ENCODE measurements at regions not wholly inside any gene's neighbourhood (a gene's known extent, or its start where the extent isn't known, plus 50 kb on each side); places are given as distances from the start of the nearest gene placed in this dataset.

DNA sequence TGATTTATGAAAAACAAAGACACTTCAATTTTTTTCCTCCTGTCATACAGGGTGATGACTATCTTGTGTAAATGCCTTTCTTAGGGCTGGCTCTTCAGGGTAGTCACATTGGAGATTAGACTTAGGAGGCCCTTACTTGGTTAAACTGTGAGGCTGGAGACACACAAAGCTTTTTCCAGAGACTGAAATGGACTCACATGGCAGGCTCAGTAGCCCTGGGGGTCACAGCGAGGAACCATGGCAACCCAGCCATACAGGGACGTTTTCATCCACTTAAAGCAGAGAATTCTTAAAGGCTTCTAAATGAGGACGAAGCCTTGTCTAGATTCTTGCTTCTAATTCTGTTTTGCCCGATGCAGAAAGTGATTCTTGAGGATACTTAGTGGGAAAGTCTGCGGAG is 57.3 kb upstream of the ZDBF2 start:
- no peaks in the 10 kb centered on the region for H3K36me3 ChIP-seq (ENCODE audit: control insufficient read depth in 2 of 2, extremely low read depth in 1 of 2, insufficient read depth in 2 of 2, low read length in 2 of 2)
- H3K27me3 ChIP-seq (ENCODE audit: control insufficient read depth in 2 of 2, insufficient read depth in 2 of 2, low read length in 2 of 2), result peaks cover 2 to 16% of the 10 kb centered on the region in 2 experiments
- dilution Hi-C loops (cut with MboI; ENCODE audit: extremely low pct_ligation_motif_present, low sequenced_read_pairs), result no loop called here
- H3K27ac ChIP-seq (ENCODE audit: insufficient read depth, low read depth, low read length), result no peak overlapping the region
- no peak overlapping the region for H3K4me2 ChIP-seq (ENCODE audit: insufficient read depth, low read length)
- H3K9me3 ChIP-seq (replicated peaks; ENCODE audit: control insufficient read depth, insufficient read depth, low read length), result no peaks in the 10 kb centered on the region
- no TSS peak for BruUV-seq (replicated peaks)
- no peak overlapping the region for H2AFZ ChIP-seq (ENCODE audit: low read depth, low read length)
- H3K4me3 ChIP-seq (replicated peaks in 1 of 3; ENCODE audit: insufficient read depth in 1 of 3, low read depth in 1 of 3, low read length in 3 of 3), result no peak overlapping the region
- FAIRE-seq, result no peak
- H4K20me1 ChIP-seq (replicated peaks; ENCODE audit: control insufficient read depth, extremely low read depth, insufficient read depth, low read length), result no peaks in the 10 kb centered on the region
- no peak for TF ChIP-seq POLR2A (IDR thresholded peaks at IDR 0.05; ENCODE audit: low read depth, low read length)
- TF ChIP-seq, protein P1, sequence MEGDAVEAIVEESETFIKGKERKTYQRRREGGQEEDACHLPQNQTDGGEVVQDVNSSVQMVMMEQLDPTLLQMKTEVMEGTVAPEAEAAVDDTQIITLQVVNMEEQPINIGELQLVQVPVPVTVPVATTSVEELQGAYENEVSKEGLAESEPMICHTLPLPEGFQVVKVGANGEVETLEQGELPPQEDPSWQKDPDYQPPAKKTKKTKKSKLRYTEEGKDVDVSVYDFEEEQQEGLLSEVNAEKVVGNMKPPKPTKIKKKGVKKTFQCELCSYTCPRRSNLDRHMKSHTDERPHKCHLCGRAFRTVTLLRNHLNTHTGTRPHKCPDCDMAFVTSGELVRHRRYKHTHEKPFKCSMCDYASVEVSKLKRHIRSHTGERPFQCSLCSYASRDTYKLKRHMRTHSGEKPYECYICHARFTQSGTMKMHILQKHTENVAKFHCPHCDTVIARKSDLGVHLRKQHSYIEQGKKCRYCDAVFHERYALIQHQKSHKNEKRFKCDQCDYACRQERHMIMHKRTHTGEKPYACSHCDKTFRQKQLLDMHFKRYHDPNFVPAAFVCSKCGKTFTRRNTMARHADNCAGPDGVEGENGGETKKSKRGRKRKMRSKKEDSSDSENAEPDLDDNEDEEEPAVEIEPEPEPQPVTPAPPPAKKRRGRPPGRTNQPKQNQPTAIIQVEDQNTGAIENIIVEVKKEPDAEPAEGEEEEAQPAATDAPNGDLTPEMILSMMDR (IDR thresholded peaks at IDR 0.05; ENCODE audit: extremely low read depth in 1 of 2, insufficient read depth in 1 of 2, low read depth in 1 of 2, low read length in 2 of 2), result no peak
- TF ChIP-seq FOS (IDR thresholded peaks at IDR 0.05; ENCODE audit: borderline replicate concordance, insufficient read depth, low read length), result no peak
- TF ChIP-seq EZH2 (IDR thresholded peaks at IDR 0.05; ENCODE audit: borderline replicate concordance, low read depth, low read length, severe bottlenecking), result no peak
- no peak for TF ChIP-seq GATA2 (IDR thresholded peaks at IDR 0.05; ENCODE audit: insufficient read depth, insufficient read length, low read depth, low read length)
- TF ChIP-seq, protein P2, sequence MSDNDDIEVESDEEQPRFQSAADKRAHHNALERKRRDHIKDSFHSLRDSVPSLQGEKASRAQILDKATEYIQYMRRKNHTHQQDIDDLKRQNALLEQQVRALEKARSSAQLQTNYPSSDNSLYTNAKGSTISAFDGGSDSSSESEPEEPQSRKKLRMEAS (IDR thresholded peaks at IDR 0.05; ENCODE audit: insufficient read depth, insufficient read length), result no peak
- no peak for TF ChIP-seq POLR2AphosphoS5 (IDR thresholded peaks at IDR 0.05; ENCODE audit: insufficient read depth, low read depth, low read length)
- no peak for TF ChIP-seq JUN (IDR thresholded peaks at IDR 0.05; ENCODE audit: borderline replicate concordance, insufficient read depth, insufficient read length, low read depth)
- TF ChIP-seq MYC (IDR thresholded peaks at IDR 0.05; ENCODE audit: low read depth, low read length), result no peak
- intact Hi-C loops (cut with micrococcal nuclease), result no loop called here
- H3K9me1 ChIP-seq (replicated peaks; ENCODE audit: control insufficient read depth, extremely low read depth, insufficient read depth, low read length), result no peaks in the 10 kb centered on the region
- H3K79me2 ChIP-seq (ENCODE audit: control insufficient read depth, insufficient read depth, low read length), result no peaks in the 10 kb centered on the region
- no peak overlapping the region for H3K9ac ChIP-seq (replicated peaks; ENCODE audit: extremely low read depth, insufficient read depth, low read length)
- CTCF ChIA-PET, result no interaction called here
- H3K4me1 ChIP-seq (ENCODE audit: control insufficient read depth, extremely low read depth, insufficient read depth, low read length), result no peaks in the 10 kb centered on the region
- POLR2A ChIA-PET, result no interaction called here
- no peak for DNase-seq (ENCODE audit: low read depth, low spot score)

Data from endothelial cell of umbilical vein (primary cell).